ENCODE measurements at regions not wholly inside any gene's neighbourhood (a gene's known extent, or its start where the extent isn't known, plus 50 kb on each side); places are given as distances from the start of the nearest gene placed in this dataset.
"Not testable (repeated sequence)": the region's sequence is repeated elsewhere in the genome, so short reads cannot be mapped to it uniquely, and the experiment has no call there.

GRCh38 chr10:22467393-22467792 is 122.1 kb downstream of the SPAG6 start:
- dilution Hi-C loops (cut with HindIII; ENCODE audit: low sequenced_read_pairs, unreplicated experiment); BruUV-seq (replicated peaks); H4K8ac ChIP-seq (ENCODE audit: low read depth in 2 of 2, low read length in 2 of 2); H4K20me1 ChIP-seq (ENCODE audit: insufficient read depth, low read length); H2BK15ac ChIP-seq (ENCODE audit: low read depth, low read length); H3K4me1 ChIP-seq (ENCODE audit: control insufficient read depth, insufficient read depth, low read length); H2AK9ac ChIP-seq (replicated peaks; ENCODE audit: low read depth, low read length, poor library complexity); H3K27ac ChIP-seq (ENCODE audit: insufficient read depth, low read length); H3K56ac ChIP-seq (ENCODE audit: extremely low read depth, insufficient read depth, low read length); H2BK5ac ChIP-seq (ENCODE audit: low read depth, low read length, poor library complexity, severe bottlenecking); H2BK120ac ChIP-seq (ENCODE audit: low read depth, low read length); H4K5ac ChIP-seq (ENCODE audit: low read depth, low read length); H3K4me2 ChIP-seq (ENCODE audit: low read depth, low read length); H3K23ac ChIP-seq (ENCODE audit: low read depth, low read length); H2BK20ac ChIP-seq (ENCODE audit: low read depth, low read length); H2AFZ ChIP-seq (replicated peaks; ENCODE audit: low read length, poor library complexity); H3K9me3 ChIP-seq (ENCODE audit: control insufficient read depth, insufficient read depth, low read length); intact Hi-C loops (cut with micrococcal nuclease); POLR2A ChIA-PET (ENCODE audit: unreplicated experiment); H3K14ac ChIP-seq (replicated peaks; ENCODE audit: low read depth, low read length); H3K4ac ChIP-seq (ENCODE audit: low read depth, low read length); H2AK5ac ChIP-seq (ENCODE audit: low read depth, low read length); ATAC-seq (ENCODE audit: low read depth); H4K91ac ChIP-seq (ENCODE audit: insufficient read depth, low read depth, low read length); H3K18ac ChIP-seq (ENCODE audit: low read depth, low read length); DNase-seq; H3K79me1 ChIP-seq (ENCODE audit: low read depth in 1 of 2, low read length in 2 of 2); H3K9ac ChIP-seq (ENCODE audit: low read depth, low read length); H3K36me3 ChIP-seq (ENCODE audit: control insufficient read depth, insufficient read depth, low read length); H3K4me3 ChIP-seq (ENCODE audit: insufficient read depth, low read depth, low read length); in situ Hi-C loops (cut with MboI; ENCODE audit: low sequenced_read_pairs); H3K9me1 ChIP-seq (ENCODE audit: insufficient read depth, low read length): not testable (repeated sequence)
- H3K27me3 ChIP-seq (ENCODE audit: control insufficient read depth, insufficient read depth, low read length) = peaks cover 26% of the 10 kb centered on the region
- CTCF ChIA-PET = interaction anchor here (0.6 kb wide), 1 partner anchor 1491 kb away, joined by 3 read pairs; no protein-coding TSS in a partner anchor
- WGBS, 2 experiments (ENCODE audit: extremely low coverage in 2 of 2, insufficient read length in 1 of 2) = no CpG with 5 or more reads among the region's 4 CpGs

All from IMR-90 (cell line).